ENCODE measurements at regions not wholly inside any gene's neighbourhood (a gene's known extent, or its start where the extent isn't known, plus 50 kb on each side); places are given as distances from the start of the nearest gene placed in this dataset.
"Not testable (repeated sequence)": the region's sequence is repeated elsewhere in the genome, so short reads cannot be mapped to it uniquely, and the experiment has no call there.

GRCh38 chr21:20151741-20152140 lies 846.5 kb upstream of the NCAM2 start:
- ChIA-PET POLR2A (no interaction called here), CTCF (no interaction called here)
- no peak for DNase-seq (ENCODE audit: extremely low spot score)
- no peak for TF ChIP-seq LEF1 (IDR thresholded peaks at IDR 0.05; ENCODE audit: borderline replicate concordance)
- no peak for TF ChIP-seq FOXM1 (IDR thresholded peaks at IDR 0.05; ENCODE audit: borderline replicate concordance)
- TF ChIP-seq SP1 (IDR thresholded peaks at IDR 0.05): no peak
- no peak for TF ChIP-seq ELF4 (IDR thresholded peaks at IDR 0.05)
- TF ChIP-seq SUZ12 (IDR thresholded peaks at IDR 0.05): no peak
- no peak for TF ChIP-seq TARDBP (IDR thresholded peaks at IDR 0.05)
- TF ChIP-seq NFRKB (IDR thresholded peaks at IDR 0.05): no peak
- no peak for TF ChIP-seq FOXA1 (IDR thresholded peaks at IDR 0.05)
- TF ChIP-seq CTBP1 (IDR thresholded peaks at IDR 0.05; ENCODE audit: borderline replicate concordance): no peak
- TF ChIP-seq PKNOX1 (IDR thresholded peaks at IDR 0.05): no peak
- no peak for TF ChIP-seq BHLHE40 (IDR thresholded peaks at IDR 0.05; ENCODE audit: borderline replicate concordance)
- TF ChIP-seq L3MBTL2 (conservative IDR thresholded peaks at IDR 0.05): no peak
- TF ChIP-seq ARNT (IDR thresholded peaks at IDR 0.05): no peak
- TF ChIP-seq ZNF384 (IDR thresholded peaks at IDR 0.05): no peak
- TF ChIP-seq FOXK2 (IDR thresholded peaks at IDR 0.05): no peak

GRCh38 chr21:20163167-20163566 lies 835.0 kb upstream of the NCAM2 start:
- DNase-seq (ENCODE audit: extremely low spot score): no peak
- CTCF ChIA-PET: no interaction called here
- POLR2A ChIA-PET: no interaction called here
- TF ChIP-seq NFRKB (IDR thresholded peaks at IDR 0.05): no peak
- no peak for TF ChIP-seq LEF1 (IDR thresholded peaks at IDR 0.05; ENCODE audit: borderline replicate concordance)
- no peak for TF ChIP-seq FOXA1 (IDR thresholded peaks at IDR 0.05)
- no peak for TF ChIP-seq PKNOX1 (IDR thresholded peaks at IDR 0.05)
- TF ChIP-seq SP1 (IDR thresholded peaks at IDR 0.05): no peak
- no peak for TF ChIP-seq BHLHE40 (IDR thresholded peaks at IDR 0.05; ENCODE audit: borderline replicate concordance)
- TF ChIP-seq ZNF384 (IDR thresholded peaks at IDR 0.05): no peak
- no peak for TF ChIP-seq TARDBP (IDR thresholded peaks at IDR 0.05)
- TF ChIP-seq CTBP1 (IDR thresholded peaks at IDR 0.05; ENCODE audit: borderline replicate concordance): no peak
- TF ChIP-seq FOXM1 (IDR thresholded peaks at IDR 0.05; ENCODE audit: borderline replicate concordance): no peak
- TF ChIP-seq L3MBTL2 (conservative IDR thresholded peaks at IDR 0.05): no peak
- no peak for TF ChIP-seq HDGF (IDR thresholded peaks at IDR 0.05; ENCODE audit: borderline replicate concordance)
- TF ChIP-seq SUZ12 (IDR thresholded peaks at IDR 0.05): no peak
- no peak for TF ChIP-seq ARNT (IDR thresholded peaks at IDR 0.05)
- no peak for TF ChIP-seq ELF4 (IDR thresholded peaks at IDR 0.05)
- no peak for TF ChIP-seq FOXK2 (IDR thresholded peaks at IDR 0.05)

- DNase-seq (ENCODE audit: extremely low spot score): no peak
- TF ChIP-seq LEF1 (IDR thresholded peaks at IDR 0.05; ENCODE audit: borderline replicate concordance) (no peak), ELF4 (IDR thresholded peaks at IDR 0.05) (no peak), FOXK2 (IDR thresholded peaks at IDR 0.05) (no peak), FOXA1 (IDR thresholded peaks at IDR 0.05) (no peak), ARNT (IDR thresholded peaks at IDR 0.05) (no peak), TARDBP (IDR thresholded peaks at IDR 0.05) (no peak), L3MBTL2 (conservative IDR thresholded peaks at IDR 0.05) (no peak), ZNF384 (IDR thresholded peaks at IDR 0.05) (no peak), HDGF (IDR thresholded peaks at IDR 0.05; ENCODE audit: borderline replicate concordance) (no peak), SP1 (IDR thresholded peaks at IDR 0.05) (no peak), BHLHE40 (IDR thresholded peaks at IDR 0.05; ENCODE audit: borderline replicate concordance) (no peak), FOXM1 (IDR thresholded peaks at IDR 0.05; ENCODE audit: borderline replicate concordance) (no peak)
- POLR2A ChIA-PET: no interaction called here
- CTCF ChIA-PET: no interaction called here
Observed at GRCh38 chr21:20167059-20167458, 831.1 kb upstream of the NCAM2 start.

- POLR2A ChIA-PET: no interaction called here
- no peak for DNase-seq (ENCODE audit: extremely low spot score)
- CTCF ChIA-PET: no interaction called here
- no peak for TF ChIP-seq L3MBTL2 (conservative IDR thresholded peaks at IDR 0.05)
- no peak for TF ChIP-seq FOXA1 (IDR thresholded peaks at IDR 0.05)
- TF ChIP-seq SUZ12 (IDR thresholded peaks at IDR 0.05): no peak
- TF ChIP-seq HDGF (IDR thresholded peaks at IDR 0.05; ENCODE audit: borderline replicate concordance): no peak
- TF ChIP-seq LEF1 (IDR thresholded peaks at IDR 0.05; ENCODE audit: borderline replicate concordance): no peak
Observed at GRCh38 chr21:20169812-20170576, 828.2 kb upstream of the NCAM2 start.

- POLR2A ChIA-PET: no interaction called here
- CTCF ChIA-PET: no interaction called here
- no peak for DNase-seq (ENCODE audit: extremely low spot score)
- TF ChIP-seq SP1 (IDR thresholded peaks at IDR 0.05) (no peak), L3MBTL2 (conservative IDR thresholded peaks at IDR 0.05) (no peak), NFRKB (IDR thresholded peaks at IDR 0.05) (no peak), ELF4 (IDR thresholded peaks at IDR 0.05) (no peak), BHLHE40 (IDR thresholded peaks at IDR 0.05; ENCODE audit: borderline replicate concordance) (no peak), CTBP1 (IDR thresholded peaks at IDR 0.05; ENCODE audit: borderline replicate concordance) (no peak), SUZ12 (IDR thresholded peaks at IDR 0.05) (no peak), PKNOX1 (IDR thresholded peaks at IDR 0.05) (no peak), HDGF (IDR thresholded peaks at IDR 0.05; ENCODE audit: borderline replicate concordance) (no peak), ARNT (IDR thresholded peaks at IDR 0.05) (no peak), FOXK2 (IDR thresholded peaks at IDR 0.05) (no peak), FOXA1 (IDR thresholded peaks at IDR 0.05) (no peak), TARDBP (IDR thresholded peaks at IDR 0.05) (no peak), LEF1 (IDR thresholded peaks at IDR 0.05; ENCODE audit: borderline replicate concordance) (no peak), FOXM1 (IDR thresholded peaks at IDR 0.05; ENCODE audit: borderline replicate concordance) (no peak), ZNF384 (IDR thresholded peaks at IDR 0.05) (no peak)
Observed at GRCh38 chr21:20186186-20186585, 812.0 kb upstream of the NCAM2 start.

GRCh38 chr21:20187028-20187427 lies 811.2 kb upstream of the NCAM2 start:
- ChIA-PET POLR2A (no interaction called here), CTCF (no interaction called here)
- TF ChIP-seq PKNOX1 (IDR thresholded peaks at IDR 0.05) (no peak), TARDBP (IDR thresholded peaks at IDR 0.05) (no peak), HDGF (IDR thresholded peaks at IDR 0.05; ENCODE audit: borderline replicate concordance) (no peak), L3MBTL2 (conservative IDR thresholded peaks at IDR 0.05) (no peak)
- no peak for DNase-seq (ENCODE audit: extremely low spot score)

GRCh38 chr21:20201323-20201722 lies 796.9 kb upstream of the NCAM2 start:
- POLR2A ChIA-PET; DNase-seq (ENCODE audit: extremely low spot score); CTCF ChIA-PET: not testable (repeated sequence)

Measured in HEK293T (cell line).